Testis (tissue), 2 donors: ENCODE measurements at regions not wholly inside any gene's neighbourhood (a gene's known extent, or its start where the extent isn't known, plus 50 kb on each side); places are given as distances from the start of the nearest gene placed in this dataset.
"Not testable (repeated sequence)": the region's sequence is repeated elsewhere in the genome, so short reads cannot be mapped to it uniquely, and the experiment has no call there.

Experiments
- DNase-seq: peaks from one replicate; pipeline ENCODE4 v3.0.0-alpha.2; 2019
- H3K27ac ChIP-seq, 2 donors: fragments of 200-600 bp; sonication (generic); one replicate each; pipeline ENCODE4 v1.5.1; 2019
- H3K27me3 ChIP-seq: fragments of 200-600 bp; sonication (generic); one replicate; pipeline ENCODE4 v1.5.1; 2019
- H3K36me3 ChIP-seq: fragments of 200-600 bp; sonication (generic); one replicate; pipeline ENCODE4 v1.5.1; 2017; ENCODE audit warnings: low read depth; ENCODE audit errors: missing control alignments
- H3K4me1 ChIP-seq: fragments of 200-600 bp; sonication (generic); one replicate; pipeline ENCODE4 v1.5.1; 2019
- H3K4me3 ChIP-seq, 2 donors: fragments of 200-600 bp; sonication (generic); one replicate each; pipeline ENCODE4 v1.5.1; 2017 to 2019
- H3K9me3 ChIP-seq: fragments of 200-600 bp; sonication (generic); one replicate; pipeline ENCODE4 v1.5.1; 2017
- CTCF ChIP-seq, 3 experiments: fragments of 450-650 bp in 2 of 3; fragments of 200-600 bp in 1 of 3; sonication (generic) in 1 of 3; IDR thresholded peaks; one replicate each; pipeline ENCODE4 v1.5.1; 2016 to 2019; ENCODE audit warnings: antibody characterized with exemption in 3 of 3, mild to moderate bottlenecking in 2 of 3, moderate library complexity in 1 of 3
- POLR2A ChIP-seq: fragments of 450-650 bp; IDR thresholded peaks from one replicate; pipeline ENCODE4 v1.6.1; 2017; ENCODE audit warnings: antibody characterized with exemption, mild to moderate bottlenecking, moderate library complexity
- WGBS, 2 donors: methylation state at CpG; one replicate each; pipeline ENCODE4 v1.1.5; 2018; 5-methylcytosine and 5-hydroxymethylcytosine counted together
- intact Hi-C: fragments of 100-400 bp; cut with DNase I; formaldehyde crosslinking; loops from one replicate; pipeline ENCODE4 v1.15.1; 2023; ENCODE audit warnings: low total_unique reads

GRCh38 chr14:37874429-37875109 lies 279.1 kb downstream of the TTC6 start:
- intact Hi-C loops: no loop called here
- Histone ChIP-seq H3K27me3 (no peaks in the 10 kb centered on the region), H3K27ac (no peak overlapping the region), H3K36me3 (no peaks in the 10 kb centered on the region), H3K4me1 (no peaks in the 10 kb centered on the region), H3K9me3 (no peaks in the 10 kb centered on the region), H3K4me3 (no peak overlapping the region)
- WGBS, 2 donors: 35 to 37% methylated on average over 15 of the region's 15 CpGs
- TF ChIP-seq CTCF (IDR thresholded peaks at IDR 0.05): peak; percentile 45 to 86 (median 67)
- no peak for TF ChIP-seq POLR2A
- DNase-seq: peak; percentile 89

- H3K9me3 ChIP-seq: no peaks in the 10 kb centered on the region
- H3K27me3 ChIP-seq: no peaks in the 10 kb centered on the region
- H3K4me3 ChIP-seq: no peak overlapping the region
- no peak overlapping the region for H3K27ac ChIP-seq
- DNase-seq: no peak
- 73 to 81% methylated on average over 1 of the region's 1 CpG for WGBS, 2 donors
- H3K4me1 ChIP-seq: no peaks in the 10 kb centered on the region
- TF ChIP-seq POLR2A (no peak), CTCF (IDR thresholded peaks at IDR 0.05) (no peak)
- no peaks in the 10 kb centered on the region for H3K36me3 ChIP-seq
- intact Hi-C loops: no loop called here
Observed at GRCh38 chr14:37888234-37888633, 292.8 kb downstream of the TTC6 start.

GRCh38 chr14:37889087-37889486 lies 293.7 kb downstream of the TTC6 start:
- intact Hi-C loops: no loop called here
- H3K36me3 ChIP-seq: no peaks in the 10 kb centered on the region
- no peak overlapping the region for H3K4me3 ChIP-seq
- no peaks in the 10 kb centered on the region for H3K27me3 ChIP-seq
- WGBS, 2 donors: 30% methylated on average over 5 of the region's 5 CpGs
- H3K9me3 ChIP-seq: no peaks in the 10 kb centered on the region
- TF ChIP-seq POLR2A (no peak), CTCF (IDR thresholded peaks at IDR 0.05) (no peak)
- peak; percentile 77 for DNase-seq
- no peak overlapping the region for H3K27ac ChIP-seq
- no peaks in the 10 kb centered on the region for H3K4me1 ChIP-seq

- Histone ChIP-seq H3K27me3 (no peaks in the 10 kb centered on the region), H3K9me3 (no peaks in the 10 kb centered on the region), H3K27ac (no peak overlapping the region), H3K36me3 (no peaks in the 10 kb centered on the region), H3K4me1 (no peaks in the 10 kb centered on the region), H3K4me3 (no peak overlapping the region)
- TF ChIP-seq POLR2A (no peak), CTCF (IDR thresholded peaks at IDR 0.05) (peak in 2 of 3 experiments; percentile 2 to 48)
- WGBS, 2 donors: 70 to 79% methylated on average over 1 of the region's 1 CpG
- intact Hi-C loops: no loop called here
- no peak for DNase-seq
Observed at GRCh38 chr14:37890095-37890494, 294.7 kb downstream of the TTC6 start.

- H3K9me3 ChIP-seq, intact Hi-C loops, H3K36me3 ChIP-seq, H3K27ac ChIP-seq, H3K4me1 ChIP-seq, DNase-seq, H3K27me3 ChIP-seq, H3K4me3 ChIP-seq: not testable (repeated sequence)
- 95 to 100% methylated on average over 1 of the region's 1 CpG for WGBS, 2 donors
Observed at GRCh38 chr14:37891500-37891899, 296.1 kb downstream of the TTC6 start.
